Sigmoid colon (tissue), 4 donors: ENCODE measurements at regions not wholly inside any gene's neighbourhood (a gene's known extent, or its start where the extent isn't known, plus 50 kb on each side); places are given as distances from the start of the nearest gene placed in this dataset.

Experiments used
- CTCF ChIP-seq, 4 experiments: fragments of 450-650 bp in 3 of 4; fragments of 200-600 bp in 1 of 4; IDR thresholded peaks; one replicate each; pipeline ENCODE4 v1.5.1; 2016 to 2019; ENCODE audit warnings: antibody characterized with exemption in 4 of 4, mild to moderate bottlenecking in 3 of 4, moderate library complexity in 2 of 4
- EP300 ChIP-seq, 4 donors: sonication (generic); formaldehyde crosslinking; IDR thresholded peaks; one replicate each; pipeline ENCODE4 v1.6.1; 2017; ENCODE audit warnings: antibody characterized with exemption in 4 of 4
- POLR2AphosphoS5 ChIP-seq, 4 donors: sonication (generic); formaldehyde crosslinking; IDR thresholded peaks; one replicate each; pipeline ENCODE4 v1.6.1; 2017; ENCODE audit warnings: antibody characterized with exemption in 4 of 4

DNA sequence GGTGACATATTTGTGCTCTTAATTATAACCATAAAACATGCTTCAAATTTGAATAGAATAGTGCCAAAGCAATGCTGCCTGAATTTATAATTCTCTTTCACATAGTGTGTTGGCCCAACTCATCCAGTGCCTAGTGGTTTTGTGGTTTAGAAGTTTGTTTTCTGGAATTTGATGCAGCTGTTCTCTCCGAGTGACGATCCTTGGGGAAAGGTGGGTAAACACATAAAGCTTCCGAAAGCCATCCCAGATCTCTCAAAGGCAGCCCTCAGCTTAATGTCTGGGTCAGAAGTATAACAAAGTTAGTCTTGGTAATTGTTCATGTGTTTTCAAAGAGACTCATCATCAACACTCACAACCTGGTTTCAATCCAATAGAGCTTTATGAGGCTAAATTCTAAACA is 235.6 kb upstream of the CDH2 start:
- TF ChIP-seq CTCF (IDR thresholded peaks at IDR 0.05) (no peak), POLR2AphosphoS5 (IDR thresholded peaks at IDR 0.05) (no peak), EP300 (IDR thresholded peaks at IDR 0.05) (no peak)
